GM13976 (cell line): ENCODE measurements at regions not wholly inside any gene's neighbourhood (a gene's known extent, or its start where the extent isn't known, plus 50 kb on each side); places are given as distances from the start of the nearest gene placed in this dataset.

Experiments used
- DNase-seq: peaks from one replicate; pipeline ENCODE4 v3.0.0; 2012; ENCODE audit warnings: low spot score
- in situ Hi-C: fragments of 300-500 bp; cut with MboI; formaldehyde crosslinking; loops from one replicate; pipeline ENCODE4 v1.12.0; 2022; ENCODE audit warnings: low sequenced_read_pairs, mixed read lengths, inconsistent platforms; ENCODE audit not compliant: unreplicated experiment
- TF ChIP-seq, protein P1 (sequence below): IDR thresholded peaks from 2 replicates; pipeline ENCODE4 v1.5.1; 2012; ENCODE audit warnings: borderline replicate concordance, mild to moderate bottlenecking; ENCODE audit not compliant: insufficient read depth; ENCODE audit errors: extremely low read depth, missing control alignments, control extremely low read depth

DNA sequence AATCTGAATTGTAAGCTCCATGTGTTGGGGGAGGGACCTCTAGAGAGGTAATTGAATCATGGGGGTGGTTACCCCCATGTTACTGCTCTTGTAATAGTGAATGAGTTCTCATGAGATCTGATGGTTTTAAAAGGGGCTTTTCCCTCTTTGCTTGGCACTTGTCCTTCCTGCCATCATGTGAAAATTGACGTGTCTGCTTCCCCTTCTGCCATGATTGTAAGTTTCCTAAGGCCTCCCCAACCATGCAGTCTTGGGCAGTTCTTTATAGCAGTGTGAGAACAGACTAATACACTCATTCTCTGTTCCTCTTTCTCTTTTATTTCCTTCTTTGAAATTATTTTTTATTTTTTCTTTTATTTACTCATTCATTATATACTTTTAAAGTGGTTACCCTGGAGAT, 239.4 kb downstream of the CSNK2A3 start:
- DNase-seq, result no peak
- TF ChIP-seq, protein P1, sequence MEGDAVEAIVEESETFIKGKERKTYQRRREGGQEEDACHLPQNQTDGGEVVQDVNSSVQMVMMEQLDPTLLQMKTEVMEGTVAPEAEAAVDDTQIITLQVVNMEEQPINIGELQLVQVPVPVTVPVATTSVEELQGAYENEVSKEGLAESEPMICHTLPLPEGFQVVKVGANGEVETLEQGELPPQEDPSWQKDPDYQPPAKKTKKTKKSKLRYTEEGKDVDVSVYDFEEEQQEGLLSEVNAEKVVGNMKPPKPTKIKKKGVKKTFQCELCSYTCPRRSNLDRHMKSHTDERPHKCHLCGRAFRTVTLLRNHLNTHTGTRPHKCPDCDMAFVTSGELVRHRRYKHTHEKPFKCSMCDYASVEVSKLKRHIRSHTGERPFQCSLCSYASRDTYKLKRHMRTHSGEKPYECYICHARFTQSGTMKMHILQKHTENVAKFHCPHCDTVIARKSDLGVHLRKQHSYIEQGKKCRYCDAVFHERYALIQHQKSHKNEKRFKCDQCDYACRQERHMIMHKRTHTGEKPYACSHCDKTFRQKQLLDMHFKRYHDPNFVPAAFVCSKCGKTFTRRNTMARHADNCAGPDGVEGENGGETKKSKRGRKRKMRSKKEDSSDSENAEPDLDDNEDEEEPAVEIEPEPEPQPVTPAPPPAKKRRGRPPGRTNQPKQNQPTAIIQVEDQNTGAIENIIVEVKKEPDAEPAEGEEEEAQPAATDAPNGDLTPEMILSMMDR, result no peak
- in situ Hi-C loops, result no loop called here

- in situ Hi-C loops, result no loop called here
- TF ChIP-seq, protein P1, result no peak
- DNase-seq, result no peak
Measured at GRCh38 chr11:11108026-11108425, 245.0 kb downstream of the CSNK2A3 start.

GRCh38 chr11:11107076-11107723, 245.8 kb downstream of the CSNK2A3 start:
- in situ Hi-C loops, result no loop called here
- DNase-seq, result no peak
- TF ChIP-seq, protein P1, result no peak

DNA sequence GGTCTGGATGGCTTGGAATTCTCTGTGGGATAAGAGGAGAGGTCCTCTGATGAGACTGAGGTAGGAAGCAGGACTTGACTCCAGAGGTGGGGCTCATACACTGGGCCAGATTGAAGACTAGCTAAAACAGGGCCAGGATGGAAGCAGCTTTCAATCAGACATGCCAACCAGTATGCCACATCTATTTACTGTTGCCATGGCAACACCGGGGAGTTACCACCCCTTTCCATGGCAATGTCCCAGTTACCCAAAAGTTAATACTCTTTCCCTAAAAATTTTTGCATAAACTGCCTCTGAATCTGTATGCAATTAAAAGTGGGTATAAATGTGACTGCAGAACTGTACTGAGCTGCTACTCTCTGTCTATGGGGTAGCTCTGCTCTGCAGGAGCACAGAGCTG, 247.5 kb upstream of the ZBED5 start:
- in situ Hi-C loops, result no loop called here
- no peak for DNase-seq
- TF ChIP-seq, protein P1, result no peak

GRCh38 chr11:11095831-11096723, 238.2 kb upstream of the ZBED5 start:
- in situ Hi-C loops, result no loop called here
- no peak for DNase-seq
- TF ChIP-seq, protein P1, result no peak

DNA sequence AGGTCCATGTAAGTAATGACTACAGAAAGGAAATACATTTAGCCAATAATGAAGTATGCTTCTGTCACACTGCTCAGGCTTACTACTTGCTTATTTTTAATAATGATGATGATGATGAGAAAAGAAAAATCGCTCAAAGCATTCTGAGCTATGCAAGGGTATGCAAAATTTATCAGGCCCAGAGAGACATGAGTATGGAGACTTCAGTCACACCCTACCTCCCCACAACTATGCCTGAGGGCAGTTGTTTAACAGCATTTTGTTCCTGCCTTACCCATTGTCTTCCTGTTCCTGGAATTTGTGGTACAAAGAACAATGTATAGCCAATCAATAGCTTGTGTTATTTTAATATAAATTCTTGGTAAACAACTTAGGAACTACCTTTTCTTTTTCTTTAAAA, 232.6 kb upstream of the ZBED5 start:
- TF ChIP-seq, protein P1, result no peak
- in situ Hi-C loops, result no loop called here

GRCh38 chr11:11089805-11090204, 232.0 kb upstream of the ZBED5 start:
- TF ChIP-seq, protein P1, result no peak
- no peak for DNase-seq
- in situ Hi-C loops, result no loop called here

More for the DNA sequence above, 232.6 kb upstream of the ZBED5 start:
- DNase-seq, result no peak
